Adrenal gland (tissue), 5 donors: ENCODE measurements at regions not wholly inside any gene's neighbourhood (a gene's known extent, or its start where the extent isn't known, plus 50 kb on each side); places are given as distances from the start of the nearest gene placed in this dataset.

Experiments used
- POLR2A ChIP-seq, 2 donors: fragments of 450-650 bp; IDR thresholded peaks; one replicate each; pipeline ENCODE4 v1.6.1; 2017; ENCODE audit warnings: antibody characterized with exemption in 2 of 2, mild to moderate bottlenecking in 2 of 2, moderate library complexity in 1 of 2
- TF ChIP-seq, protein P1 (sequence below), 6 experiments: fragments of 450-650 bp in 4 of 6; fragments of 200-600 bp in 2 of 6; sonication (generic) in 1 of 6; IDR thresholded peaks; 1 replicate in 5 of 6; 2 replicates in 1 of 6; pipeline versions ENCODE4 v1.5.1 to v1.8.0; 2016 to 2021; ENCODE audit warnings: antibody characterized with exemption in 6 of 6, mild to moderate bottlenecking in 2 of 6, moderate library complexity in 1 of 6
- donor health status: DM: no; HTN: no; CAD: no.

DNA sequence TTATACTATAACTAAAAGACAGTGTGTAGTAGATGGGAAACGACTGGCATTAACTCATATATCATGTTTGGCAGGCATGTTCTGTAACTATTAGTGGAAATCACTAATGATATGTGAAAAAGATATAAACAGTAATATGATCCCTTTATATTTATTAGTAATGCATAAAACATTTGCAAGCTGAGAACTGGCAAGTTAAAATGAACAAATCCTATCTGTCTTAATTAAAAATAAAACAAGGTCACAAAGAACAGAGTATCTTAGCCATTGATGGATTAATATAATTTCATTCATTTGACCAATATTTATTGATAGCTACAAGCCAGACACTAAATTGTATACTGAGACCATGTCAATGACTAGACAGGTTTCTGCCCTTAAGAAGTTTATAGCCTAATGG lies 154.5 kb downstream of the CRPPA start:
- TF ChIP-seq, protein P1, sequence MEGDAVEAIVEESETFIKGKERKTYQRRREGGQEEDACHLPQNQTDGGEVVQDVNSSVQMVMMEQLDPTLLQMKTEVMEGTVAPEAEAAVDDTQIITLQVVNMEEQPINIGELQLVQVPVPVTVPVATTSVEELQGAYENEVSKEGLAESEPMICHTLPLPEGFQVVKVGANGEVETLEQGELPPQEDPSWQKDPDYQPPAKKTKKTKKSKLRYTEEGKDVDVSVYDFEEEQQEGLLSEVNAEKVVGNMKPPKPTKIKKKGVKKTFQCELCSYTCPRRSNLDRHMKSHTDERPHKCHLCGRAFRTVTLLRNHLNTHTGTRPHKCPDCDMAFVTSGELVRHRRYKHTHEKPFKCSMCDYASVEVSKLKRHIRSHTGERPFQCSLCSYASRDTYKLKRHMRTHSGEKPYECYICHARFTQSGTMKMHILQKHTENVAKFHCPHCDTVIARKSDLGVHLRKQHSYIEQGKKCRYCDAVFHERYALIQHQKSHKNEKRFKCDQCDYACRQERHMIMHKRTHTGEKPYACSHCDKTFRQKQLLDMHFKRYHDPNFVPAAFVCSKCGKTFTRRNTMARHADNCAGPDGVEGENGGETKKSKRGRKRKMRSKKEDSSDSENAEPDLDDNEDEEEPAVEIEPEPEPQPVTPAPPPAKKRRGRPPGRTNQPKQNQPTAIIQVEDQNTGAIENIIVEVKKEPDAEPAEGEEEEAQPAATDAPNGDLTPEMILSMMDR (IDR thresholded peaks at IDR 0.05): no peak
- no peak for TF ChIP-seq POLR2A (IDR thresholded peaks at IDR 0.05)
